ENCODE measurements at regions not wholly inside any gene's neighbourhood (a gene's known extent, or its start where the extent isn't known, plus 50 kb on each side); places are given as distances from the start of the nearest gene placed in this dataset.

DNA sequence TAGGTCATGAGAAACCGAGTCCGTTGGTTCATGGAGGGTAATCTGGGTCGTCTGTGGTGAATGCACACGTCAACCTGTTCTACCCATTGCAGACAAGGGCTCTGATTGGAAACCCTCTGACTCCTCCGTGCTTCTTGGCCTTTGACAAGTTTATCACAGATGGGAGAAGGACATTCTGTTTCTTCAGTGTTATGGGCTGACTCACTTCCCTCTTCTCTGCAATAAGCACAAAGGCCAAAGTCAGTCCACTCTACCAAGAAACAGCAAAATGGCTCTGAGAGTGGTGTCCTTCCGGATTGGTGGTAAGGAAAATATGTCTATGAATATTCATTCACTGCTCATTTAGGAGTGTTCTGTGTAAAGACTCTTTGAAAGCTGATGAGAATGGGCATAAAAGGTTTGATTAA is 89.3 kb downstream of the FEM1C start:
- TF ChIP-seq, protein P1, sequence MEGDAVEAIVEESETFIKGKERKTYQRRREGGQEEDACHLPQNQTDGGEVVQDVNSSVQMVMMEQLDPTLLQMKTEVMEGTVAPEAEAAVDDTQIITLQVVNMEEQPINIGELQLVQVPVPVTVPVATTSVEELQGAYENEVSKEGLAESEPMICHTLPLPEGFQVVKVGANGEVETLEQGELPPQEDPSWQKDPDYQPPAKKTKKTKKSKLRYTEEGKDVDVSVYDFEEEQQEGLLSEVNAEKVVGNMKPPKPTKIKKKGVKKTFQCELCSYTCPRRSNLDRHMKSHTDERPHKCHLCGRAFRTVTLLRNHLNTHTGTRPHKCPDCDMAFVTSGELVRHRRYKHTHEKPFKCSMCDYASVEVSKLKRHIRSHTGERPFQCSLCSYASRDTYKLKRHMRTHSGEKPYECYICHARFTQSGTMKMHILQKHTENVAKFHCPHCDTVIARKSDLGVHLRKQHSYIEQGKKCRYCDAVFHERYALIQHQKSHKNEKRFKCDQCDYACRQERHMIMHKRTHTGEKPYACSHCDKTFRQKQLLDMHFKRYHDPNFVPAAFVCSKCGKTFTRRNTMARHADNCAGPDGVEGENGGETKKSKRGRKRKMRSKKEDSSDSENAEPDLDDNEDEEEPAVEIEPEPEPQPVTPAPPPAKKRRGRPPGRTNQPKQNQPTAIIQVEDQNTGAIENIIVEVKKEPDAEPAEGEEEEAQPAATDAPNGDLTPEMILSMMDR (IDR thresholded peaks at IDR 0.05; ENCODE audit: poor library complexity) = no peak
- TF ChIP-seq EZH2 (IDR thresholded peaks at IDR 0.05; ENCODE audit: borderline replicate concordance) = no peak

Data from hepatocyte (in vitro differentiated cells).